SK-MEL-5 (cell line): ENCODE measurements at regions not wholly inside any gene's neighbourhood (a gene's known extent, or its start where the extent isn't known, plus 50 kb on each side); places are given as distances from the start of the nearest gene placed in this dataset.
"Not testable (repeated sequence)": the region's sequence is repeated elsewhere in the genome, so short reads cannot be mapped to it uniquely, and the experiment has no call there.

Experiments
- DNase-seq: peaks from one replicate; pipeline ENCODE4 v3.0.0-alpha.2; 2016; ENCODE audit warnings: low read depth, low spot score
- in situ Hi-C: cut with HindIII; loops from 2 replicates; pipeline ENCODE4 v1.10.0; 2016; ENCODE audit warnings: low sequenced_read_pairs, high pct_unique_total_duplicates, low pct_unique_long_range_greater_than_20kb

GRCh38 chr13:58369936-58370335 lies 738.4 kb downstream of the PCDH17 start:
- no peak for DNase-seq
- in situ Hi-C loops: no loop called here

- in situ Hi-C loops: no loop called here
- DNase-seq: no peak
Measured at GRCh38 chr13:58376349-58376748, 744.8 kb downstream of the PCDH17 start.

DNA sequence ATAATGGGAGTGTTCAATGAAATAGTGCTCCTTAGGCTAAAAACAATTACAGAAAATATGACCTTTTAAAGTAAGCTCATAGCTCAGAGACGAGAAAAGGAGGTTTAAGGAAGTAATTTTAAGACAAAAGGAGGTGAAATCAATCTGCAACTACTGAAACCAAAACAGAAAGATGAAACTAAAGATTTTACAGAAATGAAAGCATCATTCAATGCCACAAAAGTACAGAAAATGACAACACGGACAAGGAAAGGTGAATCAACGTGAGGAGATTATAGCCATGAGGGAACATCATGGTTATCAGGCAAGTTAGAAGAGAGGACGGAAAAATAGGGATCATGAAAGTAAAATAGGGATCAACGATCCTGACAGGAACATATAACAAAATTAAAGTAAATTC lies 745.2 kb downstream of the PCDH17 start:
- in situ Hi-C loops: no loop called here
- no peak for DNase-seq

DNA sequence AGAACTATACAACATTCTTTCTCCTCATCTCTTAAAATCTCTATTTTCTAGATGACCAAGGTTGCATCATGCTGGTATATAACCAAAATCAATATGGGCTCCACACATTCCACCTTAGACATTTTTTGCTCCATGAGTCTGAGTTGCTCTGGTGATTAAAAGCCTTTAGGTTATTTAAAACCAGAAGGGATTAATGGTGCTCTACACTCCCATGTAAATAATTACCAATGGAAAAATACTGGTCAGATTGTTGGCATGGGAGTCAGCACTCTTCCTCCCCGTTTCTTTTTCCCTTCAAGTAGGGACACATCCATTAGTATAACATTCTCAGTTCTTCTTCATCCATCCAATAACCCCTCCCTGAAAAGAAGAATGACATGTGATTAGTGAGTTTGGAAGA lies 747.7 kb downstream of the PCDH17 start:
- in situ Hi-C loops: no loop called here
- no peak for DNase-seq

DNA sequence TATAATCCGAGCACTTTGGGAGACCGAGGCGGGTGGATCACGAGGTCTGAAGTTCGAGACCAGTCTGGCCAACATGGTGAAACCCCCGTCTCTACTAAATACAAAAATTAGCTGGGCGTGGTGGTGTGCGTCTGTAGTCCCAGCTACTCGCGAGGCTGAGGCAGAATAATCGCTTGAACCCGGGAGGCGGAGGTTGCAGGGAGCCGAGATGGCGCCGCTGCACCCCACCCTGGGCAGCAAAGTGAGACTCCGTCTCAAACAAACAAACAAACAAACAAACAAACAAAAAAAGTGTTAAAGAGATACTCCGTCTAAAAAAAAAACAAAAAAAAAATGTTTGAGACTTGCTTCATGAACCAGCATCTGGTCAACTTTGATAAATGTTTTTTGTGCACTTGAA lies 753.8 kb downstream of the PCDH17 start:
- in situ Hi-C loops, DNase-seq: not testable (repeated sequence)

GRCh38 chr13:58397596-58398387 lies 766.2 kb downstream of the PCDH17 start:
- DNase-seq: no peak
- in situ Hi-C loops: no loop called here

- DNase-seq: no peak
- in situ Hi-C loops: no loop called here
Measured at GRCh38 chr13:58399263-58399662, 767.7 kb downstream of the PCDH17 start.

GRCh38 chr13:58406545-58406944 lies 775.0 kb downstream of the PCDH17 start:
- in situ Hi-C loops: no loop called here
- no peak for DNase-seq

DNA sequence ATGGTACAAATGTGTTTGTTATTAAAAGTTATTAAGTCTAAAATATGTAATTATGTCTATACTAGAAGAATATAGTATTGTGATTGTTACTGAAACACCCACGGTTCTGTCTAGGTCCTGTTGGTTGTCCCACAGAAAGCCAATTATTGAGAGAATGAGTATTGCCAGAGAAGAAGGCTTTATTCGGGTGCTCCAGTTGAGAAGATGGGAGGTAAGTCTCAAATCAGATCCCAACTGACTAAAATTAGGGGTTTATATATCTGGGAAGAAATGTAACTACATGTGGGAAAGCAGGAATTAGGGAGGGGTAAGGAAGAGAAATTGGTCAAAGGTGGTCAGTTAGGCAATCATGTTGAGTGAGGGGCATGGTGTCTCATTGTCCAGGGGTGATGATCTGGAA lies 798.4 kb downstream of the PCDH17 start:
- in situ Hi-C loops: no loop called here

GRCh38 chr13:58434943-58435342 lies 803.4 kb downstream of the PCDH17 start:
- in situ Hi-C loops: no loop called here
- no peak for DNase-seq

More for the DNA sequence above, 798.4 kb downstream of the PCDH17 start:
- DNase-seq: no peak

- in situ Hi-C loops: no loop called here
- no peak for DNase-seq
Measured at GRCh38 chr13:58437427-58437826, 805.9 kb downstream of the PCDH17 start.

GRCh38 chr13:58446979-58447378 lies 815.4 kb downstream of the PCDH17 start:
- DNase-seq: no peak
- in situ Hi-C loops: no loop called here

DNA sequence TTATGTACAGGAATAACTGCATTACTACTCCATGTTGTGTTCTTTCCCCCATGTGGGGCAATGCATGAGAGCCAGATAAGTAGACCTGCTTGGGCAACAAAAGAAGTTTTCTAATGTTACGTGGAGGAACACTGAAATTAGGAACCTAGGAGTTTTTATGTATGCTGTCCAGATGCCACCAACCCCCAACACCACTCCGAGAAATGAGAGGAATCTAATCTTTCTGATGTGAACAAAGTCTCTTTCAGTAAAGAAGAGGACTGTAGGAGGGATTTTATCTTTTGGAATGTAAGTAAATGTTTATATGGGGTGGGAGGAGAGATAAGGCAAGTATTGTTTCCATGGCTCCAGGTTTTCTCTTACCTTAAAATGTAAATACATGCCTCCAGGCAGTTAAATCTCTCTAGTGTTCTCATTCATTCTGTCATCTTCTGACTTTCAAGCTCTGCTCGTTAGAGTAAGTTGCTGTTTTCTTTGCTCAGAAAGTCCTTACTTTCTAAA lies 820.6 kb downstream of the PCDH17 start:
- in situ Hi-C loops: no loop called here

DNA sequence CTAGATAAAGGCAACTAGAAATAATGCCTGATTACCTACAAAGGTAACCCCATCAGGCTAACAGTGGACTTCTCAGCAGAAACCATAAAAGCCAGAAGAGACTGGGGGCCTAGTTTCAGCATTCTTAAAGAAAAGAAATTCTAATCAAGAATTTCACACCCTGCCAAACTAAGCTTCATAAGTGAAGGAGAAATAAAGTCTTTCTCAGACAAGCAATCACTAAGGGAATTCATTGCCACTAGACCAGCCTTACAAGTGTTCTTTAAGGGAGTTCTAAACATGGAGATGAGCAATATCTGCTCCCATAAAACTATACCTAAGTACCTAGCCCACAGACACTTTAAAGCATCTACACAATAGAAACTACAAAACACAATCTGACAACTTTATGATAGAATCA lies 823.5 kb downstream of the PCDH17 start:
- in situ Hi-C loops: no loop called here
- DNase-seq: no peak

More for the DNA sequence above, 820.6 kb downstream of the PCDH17 start:
- DNase-seq: no peak

- no peak for DNase-seq
- in situ Hi-C loops: no loop called here
Measured at GRCh38 chr13:58461217-58461616, 829.7 kb downstream of the PCDH17 start.

DNA sequence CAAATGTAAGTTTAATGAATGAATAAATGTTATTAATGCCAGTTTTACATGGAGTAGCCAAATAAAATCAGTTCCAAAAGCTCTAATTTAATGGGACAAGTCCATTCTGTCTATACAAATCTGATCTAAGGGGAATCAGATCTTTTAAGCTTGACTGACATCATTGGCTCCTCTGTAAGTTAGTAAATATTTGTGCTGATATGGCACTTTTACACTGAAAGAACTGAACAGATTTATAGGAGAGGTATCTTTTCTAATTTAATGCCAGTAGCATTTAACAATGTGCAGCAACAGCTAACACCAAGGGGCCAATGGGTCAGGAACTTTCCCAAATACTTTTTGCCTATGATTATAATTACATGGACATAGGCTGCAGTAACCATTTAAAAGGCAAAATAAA lies 832.3 kb downstream of the PCDH17 start:
- DNase-seq: no peak
- in situ Hi-C loops: no loop called here

GRCh38 chr13:58467176-58467575 lies 835.6 kb downstream of the PCDH17 start:
- DNase-seq: no peak
- in situ Hi-C loops: no loop called here

DNA sequence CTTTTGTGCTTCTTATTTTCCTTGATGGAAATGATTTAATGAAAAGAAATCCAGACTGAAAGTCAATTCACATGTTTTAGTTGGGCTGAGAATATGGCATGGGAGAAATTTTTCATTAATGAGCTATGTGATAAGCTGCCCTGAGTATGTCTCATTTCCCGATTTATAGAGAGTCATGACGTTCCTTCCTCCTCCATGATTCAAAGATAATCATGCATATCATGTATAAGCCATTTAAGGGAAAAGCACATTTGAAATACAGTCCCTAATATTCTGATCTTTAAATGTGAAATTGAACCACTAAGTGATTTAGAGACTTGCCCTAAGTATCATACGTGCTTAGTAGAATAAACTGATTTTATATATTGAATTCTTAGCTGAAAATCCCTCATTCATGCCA lies 840.9 kb downstream of the PCDH17 start:
- DNase-seq: no peak
- in situ Hi-C loops: no loop called here

- in situ Hi-C loops: no loop called here
Measured at GRCh38 chr13:58474581-58474980, 843.0 kb downstream of the PCDH17 start.

More at GRCh38 chr13:58474581-58474980, 843.0 kb downstream of the PCDH17 start:
- no peak for DNase-seq
